ENCODE measurements at regions not wholly inside any gene's neighbourhood (a gene's known extent, or its start where the extent isn't known, plus 50 kb on each side); places are given as distances from the start of the nearest gene placed in this dataset.

DNA sequence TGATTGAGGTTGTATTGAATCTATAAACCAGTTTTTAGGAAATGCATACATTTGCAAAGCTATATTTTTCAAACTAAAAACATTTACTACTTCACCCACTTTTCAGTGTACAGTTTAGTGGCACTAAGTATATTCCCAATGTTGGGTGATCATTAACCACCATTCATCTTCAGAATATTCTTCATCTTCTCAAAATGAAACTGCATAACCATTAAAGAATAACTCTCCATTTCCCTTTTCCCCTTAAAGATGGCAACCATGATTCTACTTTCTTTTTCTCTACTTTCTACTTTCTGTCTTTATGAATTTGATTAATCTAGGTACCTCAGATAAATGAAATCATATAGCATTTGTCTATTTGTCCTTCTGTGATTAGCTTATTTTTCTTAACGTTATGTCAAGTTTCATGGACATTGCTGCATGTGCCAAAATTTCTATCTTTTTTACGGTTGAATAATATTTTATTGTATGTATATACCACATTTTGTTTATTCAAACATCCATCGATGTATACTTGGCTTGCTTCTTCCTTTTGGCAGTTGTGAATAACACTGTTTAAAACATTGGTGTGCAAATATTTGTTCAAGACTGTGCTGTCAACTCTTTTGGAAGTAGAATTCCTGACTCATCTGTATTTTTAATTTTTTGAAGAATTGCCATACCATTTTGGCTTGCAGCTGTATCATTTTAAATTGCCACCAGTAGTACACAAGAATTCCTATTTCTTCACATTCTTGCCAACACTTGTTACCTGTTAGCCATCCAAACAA, 104.9 kb downstream of the RPRM start:
- DNase-seq (no peak), ATAC-seq (replicated peaks) (no peak)
- Mint-ChIP-seq H3K27ac (no peak overlapping the region), H3K27me3 (no peaks in the 10 kb centered on the region), H3K4me3 (no peak overlapping the region), H3K36me3 (no peaks in the 10 kb centered on the region), H3K4me1 (no peaks in the 10 kb centered on the region), H3K9me3 (peaks cover 0 to 6% of the 10 kb centered on the region in 2 donors)

DNA sequence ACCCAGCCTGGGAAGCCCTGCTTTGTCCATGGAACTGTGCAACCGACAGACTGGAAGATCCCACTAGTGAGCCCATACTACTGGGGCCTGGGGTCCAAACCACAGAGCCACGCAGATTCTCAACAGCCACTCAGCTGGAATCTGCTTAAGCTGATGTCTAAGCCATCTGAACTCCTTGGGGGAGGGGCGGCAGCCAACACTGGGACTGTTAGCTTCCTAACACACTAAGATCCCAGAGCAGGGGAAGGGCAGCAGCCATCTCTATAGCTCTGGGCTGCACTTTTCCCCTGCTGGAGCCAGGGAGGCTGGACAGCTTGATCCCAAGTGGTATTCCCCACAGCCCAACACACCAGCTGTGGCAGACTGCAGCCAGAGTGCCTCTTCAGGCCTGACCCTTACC, 118.3 kb downstream of the RPRM start:
- ATAC-seq (replicated peaks) (no peak), DNase-seq (no peak)
- Mint-ChIP-seq H3K9me3 (peaks cover 6 to 13% of the 10 kb centered on the region in 2 donors), H3K27ac (no peak overlapping the region), H3K4me3 (no peak overlapping the region), H3K36me3 (no peaks in the 10 kb centered on the region), H3K27me3 (no peaks in the 10 kb centered on the region), H3K4me1 (no peaks in the 10 kb centered on the region)

DNA sequence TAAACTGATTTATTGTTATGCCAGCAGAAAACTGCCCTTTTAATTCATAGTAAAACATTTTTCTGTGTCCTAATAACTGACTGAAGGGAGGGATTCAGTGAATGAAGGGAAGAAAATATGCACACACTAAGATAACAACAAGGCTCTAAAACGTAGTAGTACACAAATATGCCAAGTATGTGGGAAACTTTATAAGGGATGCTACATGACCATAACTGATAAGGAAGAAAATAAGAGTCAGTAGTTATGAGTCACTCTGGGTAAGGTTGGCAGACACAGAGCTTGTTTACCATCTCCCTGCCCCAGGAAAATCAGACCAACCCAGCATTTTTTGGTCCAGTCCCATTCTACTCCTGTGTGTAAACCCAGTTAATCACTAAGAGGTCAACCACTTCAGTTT, 124.2 kb downstream of the RPRM start:
- DNase-seq: no peak
- H3K9me3 Mint-ChIP-seq: peaks cover 6 to 9% of the 10 kb centered on the region in 2 donors
- no peak for ATAC-seq (replicated peaks)
- H3K36me3 Mint-ChIP-seq: no peaks in the 10 kb centered on the region
- H3K4me3 Mint-ChIP-seq: no peak overlapping the region
- H3K27ac Mint-ChIP-seq: no peak overlapping the region
- no peaks in the 10 kb centered on the region for H3K27me3 Mint-ChIP-seq
- H3K4me1 Mint-ChIP-seq: no peaks in the 10 kb centered on the region

DNA sequence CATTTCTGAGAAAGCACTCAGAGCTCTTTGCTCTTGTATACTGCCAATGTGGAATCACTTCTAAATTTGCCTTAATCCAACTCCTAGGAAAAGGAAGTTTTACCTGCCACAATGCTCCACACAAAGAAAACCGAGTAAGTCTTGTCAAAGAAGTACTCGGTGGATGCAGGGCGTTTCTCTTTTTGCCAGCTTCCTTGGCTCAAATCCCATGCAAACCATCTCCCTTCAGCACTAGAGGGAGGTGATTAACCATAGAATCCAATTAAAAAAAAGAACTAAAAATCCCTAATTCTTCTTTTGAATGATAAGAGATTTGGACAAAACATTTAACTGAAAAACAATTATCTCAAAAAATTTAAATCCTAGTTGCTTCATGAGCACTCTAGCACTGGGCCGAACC, 129.0 kb downstream of the RPRM start:
- no peak for DNase-seq
- ATAC-seq (replicated peaks): no peak
- Mint-ChIP-seq H3K27me3 (no peaks in the 10 kb centered on the region), H3K9me3 (peaks cover 8 to 11% of the 10 kb centered on the region in 2 donors), H3K4me3 (no peak overlapping the region), H3K27ac (no peak overlapping the region), H3K4me1 (no peaks in the 10 kb centered on the region), H3K36me3 (no peaks in the 10 kb centered on the region)

DNA sequence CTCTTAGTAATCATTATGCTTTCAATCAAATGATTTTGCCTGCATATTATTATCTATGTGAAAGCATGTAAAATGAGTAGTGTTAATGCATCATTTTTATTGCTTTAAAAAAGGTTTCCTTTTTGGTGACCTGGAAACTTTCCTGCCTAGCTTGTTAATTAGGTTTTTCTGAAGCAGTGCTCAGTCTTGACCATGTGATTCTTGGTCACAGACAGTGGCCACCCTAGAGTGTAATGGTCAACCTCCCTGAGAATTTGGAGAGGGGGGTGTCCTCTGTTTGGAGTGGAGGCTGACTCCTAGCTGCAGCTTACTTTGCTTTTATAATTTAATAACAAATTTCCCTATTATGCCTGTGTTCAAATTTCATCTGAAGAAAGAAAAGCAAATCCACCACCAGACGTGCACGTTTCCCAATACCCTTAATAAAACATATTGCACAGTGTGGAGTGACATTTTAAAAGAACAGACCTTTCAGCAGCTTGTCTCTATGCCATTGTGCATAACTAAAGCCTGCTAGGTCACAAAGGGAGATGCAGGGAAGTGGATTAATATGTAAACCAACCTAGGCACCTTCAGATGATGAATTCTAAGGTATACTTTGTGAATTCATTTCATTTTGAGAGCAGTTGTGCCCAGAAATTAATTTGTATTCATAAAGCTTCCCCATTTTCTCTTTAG, 130.6 kb downstream of the RPRM start:
- Mint-ChIP-seq H3K36me3 (no peaks in the 10 kb centered on the region), H3K27ac (no peak overlapping the region), H3K27me3 (no peaks in the 10 kb centered on the region)

DNA sequence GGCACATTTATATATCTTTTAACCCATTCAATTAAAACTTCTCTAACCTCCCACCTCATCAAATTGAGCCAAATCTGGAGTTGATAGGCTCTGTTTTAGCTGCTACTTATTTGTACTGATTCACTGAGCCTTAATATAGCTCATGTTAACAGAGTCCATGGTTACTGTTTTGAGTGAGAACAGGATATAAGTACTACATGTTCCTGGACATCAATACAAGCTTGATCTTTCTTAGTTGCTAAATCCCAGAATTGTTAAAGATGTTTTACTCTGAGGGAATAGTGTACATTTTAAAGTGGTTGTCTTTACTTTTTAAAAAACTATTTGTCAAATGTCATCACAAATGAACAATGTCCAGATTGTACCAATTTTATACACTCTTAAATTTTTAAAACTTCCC, 157.7 kb downstream of the RPRM start:
- no peaks in the 10 kb centered on the region for H3K27me3 Mint-ChIP-seq
- ATAC-seq (replicated peaks) (no peak), DNase-seq (no peak)
- H3K9me3 Mint-ChIP-seq: peaks cover 3 to 8% of the 10 kb centered on the region in 2 donors
- H3K4me3 Mint-ChIP-seq: no peak overlapping the region
- H3K27ac Mint-ChIP-seq: no peak overlapping the region
- H3K4me1 Mint-ChIP-seq: no peaks in the 10 kb centered on the region
- H3K36me3 Mint-ChIP-seq: no peaks in the 10 kb centered on the region

More for the DNA sequence above, 130.6 kb downstream of the RPRM start:
- DNase-seq (no peak), ATAC-seq (replicated peaks) (no peak)
- Mint-ChIP-seq H3K4me1 (no peaks in the 10 kb centered on the region), H3K9me3 (peaks cover 6 to 11% of the 10 kb centered on the region in 2 donors), H3K4me3 (no peak overlapping the region)

DNA sequence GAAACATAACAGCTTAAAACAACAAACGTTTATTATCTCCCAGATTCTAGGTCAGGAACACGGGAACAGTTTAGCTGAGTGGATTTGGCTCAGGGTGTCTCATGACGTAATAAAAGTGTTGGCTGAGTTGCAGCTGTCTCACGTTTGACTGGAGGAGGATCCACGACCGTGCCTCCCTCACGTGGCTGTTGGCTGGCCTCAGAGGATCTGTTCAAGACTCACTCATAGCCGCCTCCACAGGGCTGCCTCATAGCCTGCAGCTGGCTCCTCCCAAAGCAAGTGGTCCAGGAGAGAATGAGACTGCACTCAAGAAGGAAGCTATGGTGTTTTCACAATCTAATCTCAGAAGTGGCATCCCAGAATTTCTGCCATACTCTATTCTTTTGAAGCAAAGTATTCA, 167.1 kb downstream of the RPRM start:
- Mint-ChIP-seq H3K27me3 (no peaks in the 10 kb centered on the region), H3K4me1 (no peaks in the 10 kb centered on the region), H3K36me3 (no peaks in the 10 kb centered on the region), H3K4me3 (no peak overlapping the region), H3K27ac (no peak overlapping the region), H3K9me3 (peaks cover 0 to 2% of the 10 kb centered on the region in 2 donors)
- no peak for ATAC-seq (replicated peaks)
- DNase-seq: no peak

DNA sequence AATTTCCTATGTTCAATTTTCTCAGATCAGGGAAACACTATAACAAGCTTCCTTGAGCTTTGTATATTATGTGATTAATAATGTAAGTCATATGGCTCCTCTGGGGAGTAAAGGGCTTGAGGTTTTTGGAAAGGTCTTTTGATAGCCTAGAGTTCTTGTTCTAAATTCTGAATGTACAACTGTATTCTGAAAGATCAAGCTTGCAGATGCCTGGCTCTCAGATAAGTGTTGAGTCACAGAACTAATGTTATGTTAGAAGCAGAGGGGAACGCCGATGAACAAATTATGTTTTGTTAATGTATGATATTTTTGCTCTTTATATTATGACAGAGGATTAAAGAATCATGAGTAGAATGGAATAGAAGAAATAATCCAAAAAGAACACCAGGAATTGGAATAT, 170.1 kb downstream of the RPRM start:
- DNase-seq (no peak), ATAC-seq (replicated peaks) (no peak)
- Mint-ChIP-seq H3K4me1 (no peaks in the 10 kb centered on the region), H3K27me3 (no peaks in the 10 kb centered on the region), H3K9me3 (peaks cover 0 to under 1% of the 10 kb centered on the region in 2 donors), H3K27ac (no peak overlapping the region), H3K4me3 (no peak overlapping the region), H3K36me3 (no peaks in the 10 kb centered on the region)

DNA sequence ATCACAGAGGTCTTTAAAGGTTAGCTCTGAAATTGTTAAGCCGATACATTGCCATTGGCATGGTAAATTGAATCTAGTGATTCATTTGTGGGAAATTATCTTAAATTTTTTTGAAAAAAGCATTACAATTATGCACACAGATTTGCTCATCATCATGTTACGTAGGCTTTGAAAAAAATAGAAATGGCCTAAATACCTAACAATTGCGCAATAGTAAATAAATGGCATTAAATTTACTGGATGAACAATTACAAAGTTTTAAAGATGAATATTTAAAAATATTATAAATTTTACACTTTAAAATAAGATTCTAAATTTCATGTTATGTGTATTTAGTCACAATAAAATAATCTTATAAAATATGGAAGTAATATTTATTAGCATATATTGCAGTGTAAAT, 171.3 kb downstream of the RPRM start:
- Mint-ChIP-seq H3K4me3 (no peak overlapping the region), H3K4me1 (no peaks in the 10 kb centered on the region), H3K27ac (no peak overlapping the region), H3K9me3 (peaks cover 0 to 3% of the 10 kb centered on the region in 2 donors), H3K36me3 (no peaks in the 10 kb centered on the region), H3K27me3 (no peaks in the 10 kb centered on the region)
- ATAC-seq (replicated peaks) (no peak), DNase-seq (no peak)

DNA sequence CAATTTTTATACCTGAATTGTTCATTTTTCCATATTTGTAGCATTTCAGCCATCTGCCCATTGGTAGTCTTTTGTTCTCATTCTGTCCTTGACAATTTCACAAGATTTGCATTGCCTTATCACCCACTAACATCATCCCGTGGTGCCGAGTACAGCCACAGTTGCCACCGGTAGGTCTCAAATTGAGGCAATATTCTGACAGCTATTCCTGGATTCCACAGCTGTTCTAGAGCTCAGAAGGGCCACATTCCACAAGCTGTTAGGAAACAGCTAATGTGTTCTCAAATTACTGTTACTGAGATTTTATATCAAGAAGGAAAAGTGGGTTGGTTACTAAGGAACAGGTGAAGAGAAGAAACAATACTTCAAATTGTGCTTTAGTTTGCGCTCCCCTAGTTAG, 178.8 kb downstream of the RPRM start:
- ATAC-seq (replicated peaks) (no peak), DNase-seq (no peak)
- H3K27me3 Mint-ChIP-seq: no peaks in the 10 kb centered on the region
- H3K4me3 Mint-ChIP-seq: no peak overlapping the region
- peaks cover 0 to 3% of the 10 kb centered on the region in 2 donors for H3K9me3 Mint-ChIP-seq
- no peak overlapping the region for H3K27ac Mint-ChIP-seq
- no peaks in the 10 kb centered on the region for H3K4me1 Mint-ChIP-seq
- H3K36me3 Mint-ChIP-seq: no peaks in the 10 kb centered on the region

DNA sequence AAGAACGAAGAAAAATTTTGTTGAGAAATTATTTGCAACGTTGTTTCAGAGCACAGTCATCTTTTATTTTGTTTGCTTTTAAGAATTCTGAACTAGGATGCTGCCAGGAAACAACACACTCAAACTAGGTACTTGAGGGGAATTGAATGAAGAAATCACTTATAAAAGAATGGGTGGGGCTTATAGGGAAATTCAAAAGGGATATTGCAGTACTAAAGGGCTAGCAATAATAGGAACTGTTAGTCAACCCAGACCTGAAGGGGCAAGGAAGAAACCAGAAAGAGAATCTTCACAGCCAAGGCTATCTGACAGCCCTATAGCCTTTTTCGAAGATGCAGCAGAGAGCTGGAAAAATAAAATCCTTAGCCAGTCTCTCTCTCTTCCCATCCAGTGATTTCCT, 179.3 kb downstream of the RPRM start:
- Mint-ChIP-seq H3K27me3 (no peaks in the 10 kb centered on the region), H3K4me3 (no peak overlapping the region), H3K4me1 (no peaks in the 10 kb centered on the region), H3K27ac (no peak overlapping the region), H3K9me3 (peaks cover 0 to 3% of the 10 kb centered on the region in 2 donors), H3K36me3 (no peaks in the 10 kb centered on the region)
- DNase-seq (no peak), ATAC-seq (replicated peaks) (no peak)

DNA sequence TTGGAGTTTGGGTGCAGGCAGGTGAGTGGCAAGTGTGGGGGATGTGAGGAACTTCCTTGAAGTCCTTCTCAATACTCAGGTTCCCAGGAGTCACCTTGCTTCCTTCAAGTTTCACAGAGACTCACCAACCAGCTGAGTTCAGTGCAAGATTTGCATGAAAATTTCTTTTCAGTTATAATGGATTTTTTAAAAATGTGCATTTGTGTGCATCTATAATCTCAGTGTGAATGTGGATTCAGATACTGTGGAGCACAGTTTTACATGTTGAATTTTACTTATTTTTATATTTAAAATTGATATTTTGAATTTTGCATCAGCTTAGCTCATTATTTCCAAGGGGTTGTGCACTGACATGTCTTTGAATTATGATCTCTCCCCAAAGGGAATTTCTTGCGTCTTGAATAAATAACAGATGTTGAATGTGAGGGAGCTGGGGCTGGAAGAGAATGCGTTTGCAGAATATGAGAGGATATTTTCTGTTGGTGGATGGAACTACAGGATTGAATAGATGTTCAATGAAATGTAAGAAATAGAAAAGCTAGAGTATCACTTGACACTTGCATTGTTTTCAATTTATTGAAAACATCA, 184.3 kb downstream of the RPRM start:
- no peak for DNase-seq
- no peaks in the 10 kb centered on the region for H3K4me1 Mint-ChIP-seq

DNA sequence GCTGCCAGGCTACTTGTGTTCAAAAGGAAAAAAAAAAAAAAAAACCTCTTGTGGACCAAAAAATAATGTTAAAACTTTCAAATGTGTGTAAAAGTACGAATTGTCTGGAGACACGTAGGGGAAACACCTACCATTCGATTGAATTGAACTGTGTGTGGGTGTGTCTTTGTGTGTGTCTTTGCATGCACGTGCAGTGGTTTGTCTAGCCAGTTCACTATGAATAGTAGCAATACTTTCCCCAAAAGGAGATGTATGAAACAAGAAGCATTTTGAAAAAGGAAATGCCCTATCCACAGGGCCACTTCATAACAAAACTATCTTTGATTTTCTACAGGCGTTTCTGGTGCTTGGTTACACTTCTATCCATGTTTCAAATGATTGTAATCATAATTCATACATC, 186.8 kb downstream of the RPRM start:
- no peak overlapping the region for H3K4me3 Mint-ChIP-seq
- H3K27me3 Mint-ChIP-seq: peaks cover 5 to 6% of the 10 kb centered on the region in 2 donors
- ATAC-seq (replicated peaks) (no peak), DNase-seq (no peak)
- H3K9me3 Mint-ChIP-seq: peaks cover 3 to 4% of the 10 kb centered on the region in 2 donors
- H3K4me1 Mint-ChIP-seq: peaks cover 2 to 8% of the 10 kb centered on the region in 2 donors
- H3K27ac Mint-ChIP-seq: no peak overlapping the region
- H3K36me3 Mint-ChIP-seq: no peaks in the 10 kb centered on the region

More for the DNA sequence above, 184.3 kb downstream of the RPRM start:
- H3K27ac Mint-ChIP-seq: no peak overlapping the region
- H3K27me3 Mint-ChIP-seq: no peaks in the 10 kb centered on the region
- no peak for ATAC-seq (replicated peaks)
- no peaks in the 10 kb centered on the region for H3K36me3 Mint-ChIP-seq
- H3K4me3 Mint-ChIP-seq: no peak overlapping the region
- no peaks in the 10 kb centered on the region for H3K9me3 Mint-ChIP-seq

DNA sequence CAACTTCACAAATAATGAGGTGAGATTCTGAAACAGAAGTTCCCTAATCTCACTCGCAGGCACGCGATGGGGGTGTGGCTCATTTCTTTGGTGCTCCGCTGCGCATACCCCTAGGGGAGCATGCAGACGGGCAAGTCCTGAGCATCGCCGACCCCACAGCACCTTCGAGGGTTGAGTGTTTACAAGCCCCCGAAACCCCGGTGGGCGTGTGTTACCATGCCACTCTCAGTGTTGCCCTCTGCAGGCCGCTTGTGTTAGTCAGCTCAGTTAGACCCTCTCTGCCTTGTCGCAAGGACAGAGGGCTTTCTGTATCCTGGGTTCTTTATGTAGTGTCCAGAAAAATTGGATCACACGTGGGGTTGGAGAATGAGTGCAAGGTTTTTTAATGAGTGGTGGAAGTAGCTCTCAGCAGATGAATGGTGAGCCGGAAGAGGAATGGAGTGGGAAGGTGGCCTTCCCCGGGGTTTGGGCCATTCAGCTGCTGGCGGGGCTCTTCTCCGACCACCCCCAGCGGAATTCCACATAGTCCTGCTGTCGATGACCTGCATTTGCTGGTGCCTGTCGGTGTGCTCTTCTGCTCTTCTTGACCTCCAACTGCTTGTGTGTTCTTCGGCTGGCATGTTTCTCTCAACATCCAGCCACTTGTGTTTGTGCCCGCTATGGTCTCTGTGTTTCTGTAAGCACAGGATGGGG, 191.3 kb downstream of the RPRM start:
- H3K36me3 Mint-ChIP-seq: no peaks in the 10 kb centered on the region
- peaks cover 2 to 8% of the 10 kb centered on the region in 2 donors for H3K4me1 Mint-ChIP-seq
- no peak for DNase-seq
- H3K4me3 Mint-ChIP-seq: no peak overlapping the region
- H3K27me3 Mint-ChIP-seq: peaks cover 5 to 6% of the 10 kb centered on the region in 2 donors
- peaks cover 3 to 4% of the 10 kb centered on the region in 2 donors for H3K9me3 Mint-ChIP-seq
- peak in 1 of 2 donors; percentile 33 for ATAC-seq (replicated peaks)
- no peak overlapping the region for H3K27ac Mint-ChIP-seq

Measured in stimulated activated naive B cell treated with anti-CD40 and anti-IgM and Interleukin-4, amounts not matched to agents 10 μg/mL and 1 μg/mL and 100 μg/mL, for 72 hours (primary cell).